NB4 (cell line): ENCODE measurements at regions not wholly inside any gene's neighbourhood (a gene's known extent, or its start where the extent isn't known, plus 50 kb on each side); places are given as distances from the start of the nearest gene placed in this dataset.

Experiments used
- POLR2A ChIP-seq: IDR thresholded peaks from 2 replicates; pipeline ENCODE4 v1.6.1; 2011; ENCODE audit warnings: mild to moderate bottlenecking; ENCODE audit not compliant: insufficient read length; ENCODE audit errors: extremely low read depth
- TF ChIP-seq, protein P1 (sequence below): IDR thresholded peaks from one replicate; pipeline ENCODE4 v1.5.1; 2012; ENCODE audit warnings: low read depth, low read length
- TF ChIP-seq, protein P2 (sequence below): IDR thresholded peaks from 2 replicates; pipeline ENCODE4 v1.6.1; 2011; ENCODE audit warnings: low read depth, low read length

- TF ChIP-seq, protein P1, sequence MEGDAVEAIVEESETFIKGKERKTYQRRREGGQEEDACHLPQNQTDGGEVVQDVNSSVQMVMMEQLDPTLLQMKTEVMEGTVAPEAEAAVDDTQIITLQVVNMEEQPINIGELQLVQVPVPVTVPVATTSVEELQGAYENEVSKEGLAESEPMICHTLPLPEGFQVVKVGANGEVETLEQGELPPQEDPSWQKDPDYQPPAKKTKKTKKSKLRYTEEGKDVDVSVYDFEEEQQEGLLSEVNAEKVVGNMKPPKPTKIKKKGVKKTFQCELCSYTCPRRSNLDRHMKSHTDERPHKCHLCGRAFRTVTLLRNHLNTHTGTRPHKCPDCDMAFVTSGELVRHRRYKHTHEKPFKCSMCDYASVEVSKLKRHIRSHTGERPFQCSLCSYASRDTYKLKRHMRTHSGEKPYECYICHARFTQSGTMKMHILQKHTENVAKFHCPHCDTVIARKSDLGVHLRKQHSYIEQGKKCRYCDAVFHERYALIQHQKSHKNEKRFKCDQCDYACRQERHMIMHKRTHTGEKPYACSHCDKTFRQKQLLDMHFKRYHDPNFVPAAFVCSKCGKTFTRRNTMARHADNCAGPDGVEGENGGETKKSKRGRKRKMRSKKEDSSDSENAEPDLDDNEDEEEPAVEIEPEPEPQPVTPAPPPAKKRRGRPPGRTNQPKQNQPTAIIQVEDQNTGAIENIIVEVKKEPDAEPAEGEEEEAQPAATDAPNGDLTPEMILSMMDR, result no peak
- TF ChIP-seq, protein P2, sequence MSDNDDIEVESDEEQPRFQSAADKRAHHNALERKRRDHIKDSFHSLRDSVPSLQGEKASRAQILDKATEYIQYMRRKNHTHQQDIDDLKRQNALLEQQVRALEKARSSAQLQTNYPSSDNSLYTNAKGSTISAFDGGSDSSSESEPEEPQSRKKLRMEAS, result no peak
- TF ChIP-seq POLR2A, result no peak
Observed at GRCh38 chr16:66287926-66288325, 78.6 kb upstream of the CDH5 start.
